HUDEP-2 (cell line): ENCODE measurements at regions not wholly inside any gene's neighbourhood (a gene's known extent, or its start where the extent isn't known, plus 50 kb on each side); places are given as distances from the start of the nearest gene placed in this dataset.

Source experiments
- DNase-seq, 76 experiments: peaks; one replicate each; lab custom pipeline; 2025; ENCODE audit not compliant: unreplicated experiment in 76 of 76; lab: John Stamatoyannopoulos, UW

GRCh38 chr1:208298593-208299269, 54.5 kb upstream of the PLXNA2 start:
- DNase-seq, result no peak

- no peak for DNase-seq
Observed at GRCh38 chr1:208300084-208300770, 56.0 kb upstream of the PLXNA2 start.

- no peak for DNase-seq
Observed at GRCh38 chr1:208302699-208303238, 58.6 kb upstream of the PLXNA2 start.

- DNase-seq, result no peak
Observed at GRCh38 chr1:208303743-208304712, 59.8 kb upstream of the PLXNA2 start.

- DNase-seq, result no peak
Observed at GRCh38 chr1:208308221-208308620, 64.0 kb upstream of the PLXNA2 start.

- no peak for DNase-seq
Observed at GRCh38 chr1:208309771-208310170, 65.6 kb upstream of the PLXNA2 start.

- no peak for DNase-seq
Observed at GRCh38 chr1:208312706-208313105, 68.5 kb upstream of the PLXNA2 start.

GRCh38 chr1:208314431-208314830, 70.2 kb upstream of the PLXNA2 start:
- DNase-seq, result no peak

- no peak for DNase-seq
Observed at GRCh38 chr1:208318150-208318734, 74.1 kb upstream of the PLXNA2 start.

GRCh38 chr1:208324005-208324404, 79.8 kb upstream of the PLXNA2 start:
- no peak for DNase-seq

- DNase-seq, result peak in 1 of 76 experiments; percentile 2
Observed at GRCh38 chr1:208326033-208326432, 81.8 kb upstream of the PLXNA2 start.

GRCh38 chr1:208329300-208329699, 85.1 kb upstream of the PLXNA2 start:
- no peak for DNase-seq

GRCh38 chr1:208332036-208332773, 88.0 kb upstream of the PLXNA2 start:
- no peak for DNase-seq

- no peak for DNase-seq
Observed at GRCh38 chr1:208332774-208333126, 88.6 kb upstream of the PLXNA2 start.

- no peak for DNase-seq
Observed at GRCh38 chr1:208333676-208334075, 89.5 kb upstream of the PLXNA2 start.

GRCh38 chr1:208335371-208336136, 91.4 kb upstream of the PLXNA2 start:
- DNase-seq, result no peak

GRCh38 chr1:208336137-208336518, 91.9 kb upstream of the PLXNA2 start:
- DNase-seq, result no peak

GRCh38 chr1:208339911-208340310, 95.7 kb upstream of the PLXNA2 start:
- no peak for DNase-seq

GRCh38 chr1:208343226-208343625, 99.0 kb upstream of the PLXNA2 start:
- DNase-seq, result no peak
